Progenitor cell of endocrine pancreas (in vitro differentiated cells): ENCODE measurements at regions not wholly inside any gene's neighbourhood (a gene's known extent, or its start where the extent isn't known, plus 50 kb on each side); places are given as distances from the start of the nearest gene placed in this dataset.

ENCODE experiments used
- DNase-seq: peaks from one replicate; pipeline ENCODE4 v3.0.0; 2021; ENCODE audit warnings: low spot score; ENCODE audit not compliant: unreplicated experiment
- H3K27ac Mint-ChIP-seq: 2 replicates; pipeline ENCODE4 v1.8.0; 2021; ENCODE audit warnings: mild to moderate bottlenecking, moderate library complexity, mixed read lengths
- H3K27me3 Mint-ChIP-seq: 2 replicates; pipeline ENCODE4 v1.8.0; 2021; ENCODE audit warnings: mixed read lengths
- H3K36me3 Mint-ChIP-seq: 2 replicates; pipeline ENCODE4 v1.8.0; 2022; ENCODE audit warnings: mixed read lengths; ENCODE audit not compliant: insufficient read depth
- H3K4me1 Mint-ChIP-seq: 2 replicates; pipeline ENCODE4 v1.8.0; 2021; ENCODE audit warnings: low read depth, mixed read lengths
- H3K4me3 Mint-ChIP-seq: 2 replicates; pipeline ENCODE4 v1.8.0; 2021; ENCODE audit warnings: low read depth, mild to moderate bottlenecking, moderate library complexity, mixed read lengths
- H3K9me3 Mint-ChIP-seq: 2 replicates; pipeline ENCODE4 v1.8.0; 2021; ENCODE audit warnings: low read depth, mixed read lengths
- TF ChIP-seq, protein P1 (sequence below): fragments of 200-600 bp; sonication (generic); IDR thresholded peaks from one replicate; pipeline ENCODE4 v1.5.0; 2021; ENCODE audit warnings: antibody characterized with exemption, mild to moderate bottlenecking; ENCODE audit not compliant: unreplicated experiment

DNA sequence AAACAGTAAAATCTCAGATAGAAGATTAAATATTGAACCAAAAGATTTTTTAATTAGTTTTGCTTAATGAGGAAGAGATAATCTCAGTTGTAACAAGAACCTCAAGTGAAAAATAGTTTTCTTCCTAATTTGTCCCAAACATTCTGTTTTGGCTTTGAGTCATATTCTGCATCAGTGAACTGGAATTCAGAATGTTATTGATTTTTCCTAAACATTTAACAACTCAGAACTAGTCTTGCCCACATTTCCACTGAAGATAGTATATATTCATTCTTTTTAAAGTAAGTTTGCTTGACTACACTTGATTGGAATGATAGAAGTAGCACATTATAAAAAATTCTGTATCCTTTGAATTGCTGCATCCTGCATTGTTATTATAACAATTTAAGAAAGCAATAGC lies 85.7 kb upstream of the UGP2 start:
- Mint-ChIP-seq H3K27ac (no peak overlapping the region), H3K9me3 (no peaks in the 10 kb centered on the region), H3K27me3 (no peaks in the 10 kb centered on the region), H3K4me3 (no peak overlapping the region), H3K4me1 (no peaks in the 10 kb centered on the region), H3K36me3 (no peaks in the 10 kb centered on the region)
- DNase-seq, result no peak
- TF ChIP-seq, protein P1, sequence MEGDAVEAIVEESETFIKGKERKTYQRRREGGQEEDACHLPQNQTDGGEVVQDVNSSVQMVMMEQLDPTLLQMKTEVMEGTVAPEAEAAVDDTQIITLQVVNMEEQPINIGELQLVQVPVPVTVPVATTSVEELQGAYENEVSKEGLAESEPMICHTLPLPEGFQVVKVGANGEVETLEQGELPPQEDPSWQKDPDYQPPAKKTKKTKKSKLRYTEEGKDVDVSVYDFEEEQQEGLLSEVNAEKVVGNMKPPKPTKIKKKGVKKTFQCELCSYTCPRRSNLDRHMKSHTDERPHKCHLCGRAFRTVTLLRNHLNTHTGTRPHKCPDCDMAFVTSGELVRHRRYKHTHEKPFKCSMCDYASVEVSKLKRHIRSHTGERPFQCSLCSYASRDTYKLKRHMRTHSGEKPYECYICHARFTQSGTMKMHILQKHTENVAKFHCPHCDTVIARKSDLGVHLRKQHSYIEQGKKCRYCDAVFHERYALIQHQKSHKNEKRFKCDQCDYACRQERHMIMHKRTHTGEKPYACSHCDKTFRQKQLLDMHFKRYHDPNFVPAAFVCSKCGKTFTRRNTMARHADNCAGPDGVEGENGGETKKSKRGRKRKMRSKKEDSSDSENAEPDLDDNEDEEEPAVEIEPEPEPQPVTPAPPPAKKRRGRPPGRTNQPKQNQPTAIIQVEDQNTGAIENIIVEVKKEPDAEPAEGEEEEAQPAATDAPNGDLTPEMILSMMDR, result no peak

DNA sequence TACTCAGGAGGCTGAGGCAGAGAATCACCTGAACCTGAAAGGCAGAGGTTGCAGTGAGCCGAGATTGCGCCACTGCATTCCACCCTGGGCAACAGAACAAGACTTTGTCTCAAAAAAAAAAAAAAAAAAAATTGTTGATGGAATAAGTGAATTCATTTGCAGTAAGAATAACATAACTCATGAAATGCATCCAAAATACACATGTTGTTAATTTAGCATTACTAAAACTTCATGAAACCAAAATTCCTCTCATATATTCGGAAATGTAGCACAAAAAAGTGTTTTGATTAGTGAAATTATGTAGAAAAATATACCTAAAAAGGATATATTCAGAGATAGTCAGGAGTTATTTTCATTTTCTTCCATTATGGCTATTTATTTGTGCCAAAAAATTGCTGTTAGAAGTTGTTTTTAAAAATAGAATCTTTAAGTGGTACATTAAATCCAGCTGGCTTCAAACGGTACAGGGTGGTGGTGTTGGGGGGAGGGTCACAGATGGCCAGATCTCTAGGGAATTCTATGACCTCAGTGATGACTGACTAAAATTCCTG lies 78.2 kb upstream of the UGP2 start:
- Mint-ChIP-seq H3K4me1 (no peaks in the 10 kb centered on the region), H3K27me3 (no peaks in the 10 kb centered on the region), H3K9me3 (peaks cover 4% of the 10 kb centered on the region), H3K4me3 (no peak overlapping the region), H3K27ac (no peak overlapping the region), H3K36me3 (no peaks in the 10 kb centered on the region)
- TF ChIP-seq, protein P1, result no peak
- no peak for DNase-seq

DNA sequence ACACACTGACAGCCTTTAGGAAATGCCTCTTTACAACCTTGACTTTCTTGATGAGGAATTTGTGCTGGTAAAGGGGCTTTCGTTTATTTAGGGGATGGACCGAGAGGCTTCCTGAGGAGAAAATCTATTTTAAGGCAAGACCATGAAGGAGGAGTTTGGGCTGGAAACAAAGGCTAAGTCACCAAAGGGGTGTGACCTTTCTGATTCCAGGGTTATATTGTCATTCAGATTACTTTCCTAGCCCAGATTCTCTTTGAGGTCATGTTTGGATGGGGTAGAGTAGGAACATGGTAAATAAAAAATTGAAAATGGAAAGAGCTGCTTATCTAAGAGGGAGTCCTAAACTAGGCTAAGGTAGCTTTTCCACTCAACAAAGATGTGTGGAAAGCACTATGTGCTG lies 77.1 kb upstream of the UGP2 start:
- no peaks in the 10 kb centered on the region for H3K4me1 Mint-ChIP-seq
- no peaks in the 10 kb centered on the region for H3K36me3 Mint-ChIP-seq
- no peaks in the 10 kb centered on the region for H3K27me3 Mint-ChIP-seq
- no peak for DNase-seq
- TF ChIP-seq, protein P1, result no peak
- peaks cover 4% of the 10 kb centered on the region for H3K9me3 Mint-ChIP-seq
- H3K4me3 Mint-ChIP-seq, result no peak overlapping the region
- no peak overlapping the region for H3K27ac Mint-ChIP-seq

DNA sequence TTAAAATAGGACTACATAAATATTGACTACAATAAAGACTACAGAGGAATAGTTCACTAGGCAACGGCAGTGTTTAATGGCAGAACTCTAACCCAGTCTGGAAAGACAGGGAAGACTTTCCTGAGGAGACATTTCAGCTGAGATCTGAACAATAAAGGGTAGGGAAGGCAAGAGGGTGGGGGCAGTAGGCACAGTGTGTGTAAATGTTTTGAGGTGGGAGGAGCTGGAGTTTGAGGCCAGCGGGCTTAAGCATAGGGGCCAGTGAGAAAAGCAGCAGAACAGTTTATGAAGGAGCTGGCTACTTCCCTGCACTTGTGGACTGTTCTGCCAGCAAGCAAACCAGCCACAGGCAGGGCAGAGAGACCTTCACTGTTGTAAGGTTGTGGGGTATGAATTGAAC lies 76.6 kb upstream of the UGP2 start:
- no peak overlapping the region for H3K4me3 Mint-ChIP-seq
- no peaks in the 10 kb centered on the region for H3K27me3 Mint-ChIP-seq
- no peaks in the 10 kb centered on the region for H3K36me3 Mint-ChIP-seq
- TF ChIP-seq, protein P1, result no peak
- DNase-seq, result no peak
- no peaks in the 10 kb centered on the region for H3K4me1 Mint-ChIP-seq
- peaks cover 4% of the 10 kb centered on the region for H3K9me3 Mint-ChIP-seq
- peak overlapping the region; percentile 25 for H3K27ac Mint-ChIP-seq

DNA sequence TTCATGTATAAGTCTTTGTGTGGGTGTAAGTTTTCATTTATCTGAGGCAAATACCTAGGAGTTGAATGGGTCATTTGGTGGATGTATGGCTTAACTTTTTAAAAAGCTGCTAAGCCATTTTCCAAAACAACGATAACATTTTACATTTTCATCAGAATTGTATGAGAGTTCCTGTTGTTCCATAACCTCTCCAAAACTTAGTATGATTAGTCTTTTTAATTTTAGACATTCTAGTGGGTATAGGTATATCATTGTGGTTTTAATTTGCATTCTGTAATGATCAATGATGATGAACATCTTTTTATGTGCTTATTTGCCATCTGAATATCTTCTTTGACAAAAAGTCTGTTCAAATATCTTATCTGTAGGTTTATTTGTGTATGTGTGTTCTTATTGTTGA lies 74.4 kb upstream of the UGP2 start:
- DNase-seq, result no peak
- TF ChIP-seq, protein P1, result no peak
- Mint-ChIP-seq H3K4me3 (no peak overlapping the region), H3K36me3 (no peaks in the 10 kb centered on the region), H3K27ac (no peak overlapping the region), H3K27me3 (no peaks in the 10 kb centered on the region), H3K4me1 (no peaks in the 10 kb centered on the region), H3K9me3 (peaks cover 4% of the 10 kb centered on the region)
